Stomach (tissue), 8 donors: ENCODE measurements at regions not wholly inside any gene's neighbourhood (a gene's known extent, or its start where the extent isn't known, plus 50 kb on each side); places are given as distances from the start of the nearest gene placed in this dataset.

Source experiments
- DNase-seq, 2 donors: peaks; one replicate each; pipeline versions ENCODE4 v3.0.0 to v3.0.0-alpha.2; 2013 to 2019
- H3K27ac ChIP-seq, 5 donors: fragments of 200-600 bp in 4 of 5; sonication (generic) in 4 of 5; one replicate each; pipeline ENCODE4 v1.5.1; 2013 to 2019; ENCODE audit warnings: mild to moderate bottlenecking in 1 of 5, moderate library complexity in 1 of 5
- H3K27me3 ChIP-seq, 3 donors: fragments of 200-600 bp; sonication (generic); one replicate each; pipeline ENCODE4 v1.5.1; 2017 to 2019; ENCODE audit warnings: mixed run types in 1 of 3
- H3K36me3 ChIP-seq, 4 donors: fragments of 200-600 bp; sonication (generic); 1 replicate in 3 of 4; 2 replicates in 1 of 4; pipeline ENCODE4 v1.5.1; 2016 to 2019
- H3K4me1 ChIP-seq, 4 donors: fragments of 200-600 bp; sonication (generic); one replicate each; pipeline ENCODE4 v1.5.1; 2016 to 2019
- H3K4me3 ChIP-seq, 4 donors: fragments of 200-600 bp; sonication (generic) in 3 of 4; one replicate each; pipeline ENCODE4 v1.5.1; 2016 to 2019; ENCODE audit warnings: mild to moderate bottlenecking in 1 of 4
- H3K9me3 ChIP-seq, 4 donors: fragments of 200-600 bp; sonication (generic); one replicate each; pipeline ENCODE4 v1.5.1; 2016 to 2019
- CTCF ChIP-seq, 7 experiments: fragments of 450-650 bp in 4 of 7; fragments of 200-600 bp in 3 of 7; sonication (generic) in 3 of 7; IDR thresholded peaks; one replicate each; pipeline ENCODE4 v1.5.1; 2016 to 2019; ENCODE audit warnings: antibody characterized with exemption in 7 of 7, control low read depth in 2 of 7, mild to moderate bottlenecking in 1 of 7
- EP300 ChIP-seq: sonication (generic); formaldehyde crosslinking; IDR thresholded peaks from one replicate; pipeline ENCODE4 v1.6.1; 2017; ENCODE audit warnings: antibody characterized with exemption
- POLR2A ChIP-seq, 4 donors: fragments of 450-650 bp; IDR thresholded peaks; one replicate each; pipeline ENCODE4 v1.6.1; 2016; ENCODE audit warnings: antibody characterized with exemption in 4 of 4, control low read depth in 2 of 4, mild to moderate bottlenecking in 1 of 4, moderate library complexity in 1 of 4
- POLR2AphosphoS5 ChIP-seq, 3 donors: sonication (generic); formaldehyde crosslinking; IDR thresholded peaks; one replicate each; pipeline ENCODE4 v1.6.1; 2016; ENCODE audit warnings: antibody characterized with exemption in 3 of 3
- whole genome bisulfite sequencing, 5 donors: extraction: QIAGEN DNeasy Blood & Tissue Kit in 3 of 5; methylation state at CpG; one replicate each; pipeline versions ENCODE4 v1.1.5 to v1.1.7; 2013 to 2018; 5-methylcytosine and 5-hydroxymethylcytosine counted together
- intact Hi-C: fragments of 100-400 bp; cut with DNase I; formaldehyde crosslinking; loops from one replicate; pipeline ENCODE4 v1.15.1; 2023; ENCODE audit warnings: low total_unique reads
- donor health status: healthy with polysubstance abuse.
- donor health status: Bipolar disorder and iron deficiency.
- donor health status: healthy.

GRCh38 chr5:12332480-12332879 is 428.2 kb upstream of the CTNND2 start:
- H3K4me1 ChIP-seq = no peaks in the 10 kb centered on the region
- intact Hi-C loops = no loop called here
- H3K9me3 ChIP-seq = peaks cover 0 to 5% (median 3%) of the 10 kb centered on the region in 4 donors
- no peak overlapping the region for H3K27ac ChIP-seq
- no peaks in the 10 kb centered on the region for H3K36me3 ChIP-seq
- H3K27me3 ChIP-seq = no peaks in the 10 kb centered on the region
- no peak for DNase-seq
- 19 to 26% (median 20%) methylated on average over 3 of the region's 3 CpGs for WGBS, 5 donors
- no peak overlapping the region for H3K4me3 ChIP-seq
- TF ChIP-seq POLR2A (IDR thresholded peaks at IDR 0.05) (no peak), EP300 (no peak), CTCF (IDR thresholded peaks at IDR 0.05) (no peak), POLR2AphosphoS5 (IDR thresholded peaks at IDR 0.05) (no peak)

- WGBS, 5 donors = 69 to 76% (median 74%) methylated on average over 9 of the region's 9 CpGs
- intact Hi-C loops = no loop called here
- H3K4me3 ChIP-seq = no peak overlapping the region
- no peaks in the 10 kb centered on the region for H3K27me3 ChIP-seq
- H3K9me3 ChIP-seq = peaks cover 0 to 5% (median 3%) of the 10 kb centered on the region in 4 donors
- TF ChIP-seq POLR2A (IDR thresholded peaks at IDR 0.05) (no peak), CTCF (IDR thresholded peaks at IDR 0.05) (no peak), POLR2AphosphoS5 (IDR thresholded peaks at IDR 0.05) (no peak)
- no peak for DNase-seq
- H3K27ac ChIP-seq = no peak overlapping the region
- H3K36me3 ChIP-seq = no peaks in the 10 kb centered on the region
- no peaks in the 10 kb centered on the region for H3K4me1 ChIP-seq
Measured at GRCh38 chr5:12330993-12331588, 426.8 kb upstream of the CTNND2 start.

- Histone ChIP-seq H3K36me3 (no peaks in the 10 kb centered on the region), H3K27ac (no peak overlapping the region), H3K27me3 (no peaks in the 10 kb centered on the region), H3K4me1 (no peaks in the 10 kb centered on the region), H3K4me3 (no peak overlapping the region), H3K9me3 (peaks cover 0 to 5% (median 3%) of the 10 kb centered on the region in 4 donors)
- DNase-seq = no peak
- TF ChIP-seq EP300 = no peak
- TF ChIP-seq CTCF (IDR thresholded peaks at IDR 0.05) = no peak
- no peak for TF ChIP-seq POLR2AphosphoS5 (IDR thresholded peaks at IDR 0.05)
- TF ChIP-seq POLR2A (IDR thresholded peaks at IDR 0.05) = no peak
- 68 to 74% (median 70%) methylated on average over 4 of the region's 4 CpGs for WGBS, 5 donors
- intact Hi-C loops = no loop called here
Measured at GRCh38 chr5:12330381-12330780, 426.1 kb upstream of the CTNND2 start.

- Histone ChIP-seq H3K9me3 (peaks cover 0 to 11% (median 2%) of the 10 kb centered on the region in 4 donors), H3K36me3 (no peaks in the 10 kb centered on the region), H3K27ac (no peak overlapping the region), H3K27me3 (no peaks in the 10 kb centered on the region), H3K4me1 (no peaks in the 10 kb centered on the region), H3K4me3 (no peak overlapping the region)
- WGBS, 5 donors = 27 to 50% (median 35%) methylated on average over 7 of the region's 7 CpGs
- intact Hi-C loops = no loop called here
- TF ChIP-seq EP300 = no peak
- no peak for TF ChIP-seq POLR2AphosphoS5 (IDR thresholded peaks at IDR 0.05)
- TF ChIP-seq CTCF (IDR thresholded peaks at IDR 0.05) = no peak
- no peak for TF ChIP-seq POLR2A (IDR thresholded peaks at IDR 0.05)
- DNase-seq = no peak
Measured at GRCh38 chr5:12323637-12324229, 419.5 kb upstream of the CTNND2 start.
